ENCODE measurements at regions not wholly inside any gene's neighbourhood (a gene's known extent, or its start where the extent isn't known, plus 50 kb on each side); places are given as distances from the start of the nearest gene placed in this dataset.
A peak's percentile ranks its signal among the peaks of the same experiment; 100 is the strongest.

DNA sequence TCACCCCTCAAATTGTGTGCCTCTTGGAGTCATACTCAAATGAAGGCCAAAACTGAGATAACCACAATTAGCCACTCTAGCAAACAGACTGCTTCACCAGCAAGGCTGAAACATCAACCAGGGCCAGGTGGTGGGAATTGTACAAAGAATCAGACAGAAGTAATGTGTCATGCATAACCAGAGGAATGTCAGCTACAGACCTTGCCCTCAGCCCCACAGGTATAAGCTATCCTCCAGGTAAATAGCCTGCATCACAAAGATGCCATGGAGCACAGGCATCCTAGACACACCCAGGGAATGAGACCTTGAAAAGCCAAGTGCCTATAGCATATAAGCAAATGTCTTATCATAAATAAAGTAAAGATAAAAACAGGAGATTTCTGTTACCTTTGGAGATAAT lies 242.7 kb downstream of the CETN3 start:
- H3K4me3 ChIP-seq (ENCODE audit: low read length): no peak overlapping the region
- DNase-seq (ENCODE audit: low read depth): no peak
- TF ChIP-seq, protein P1, sequence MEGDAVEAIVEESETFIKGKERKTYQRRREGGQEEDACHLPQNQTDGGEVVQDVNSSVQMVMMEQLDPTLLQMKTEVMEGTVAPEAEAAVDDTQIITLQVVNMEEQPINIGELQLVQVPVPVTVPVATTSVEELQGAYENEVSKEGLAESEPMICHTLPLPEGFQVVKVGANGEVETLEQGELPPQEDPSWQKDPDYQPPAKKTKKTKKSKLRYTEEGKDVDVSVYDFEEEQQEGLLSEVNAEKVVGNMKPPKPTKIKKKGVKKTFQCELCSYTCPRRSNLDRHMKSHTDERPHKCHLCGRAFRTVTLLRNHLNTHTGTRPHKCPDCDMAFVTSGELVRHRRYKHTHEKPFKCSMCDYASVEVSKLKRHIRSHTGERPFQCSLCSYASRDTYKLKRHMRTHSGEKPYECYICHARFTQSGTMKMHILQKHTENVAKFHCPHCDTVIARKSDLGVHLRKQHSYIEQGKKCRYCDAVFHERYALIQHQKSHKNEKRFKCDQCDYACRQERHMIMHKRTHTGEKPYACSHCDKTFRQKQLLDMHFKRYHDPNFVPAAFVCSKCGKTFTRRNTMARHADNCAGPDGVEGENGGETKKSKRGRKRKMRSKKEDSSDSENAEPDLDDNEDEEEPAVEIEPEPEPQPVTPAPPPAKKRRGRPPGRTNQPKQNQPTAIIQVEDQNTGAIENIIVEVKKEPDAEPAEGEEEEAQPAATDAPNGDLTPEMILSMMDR (IDR thresholded peaks at IDR 0.05; ENCODE audit: insufficient read depth, low read depth, low read length, missing control alignments): no peak

DNA sequence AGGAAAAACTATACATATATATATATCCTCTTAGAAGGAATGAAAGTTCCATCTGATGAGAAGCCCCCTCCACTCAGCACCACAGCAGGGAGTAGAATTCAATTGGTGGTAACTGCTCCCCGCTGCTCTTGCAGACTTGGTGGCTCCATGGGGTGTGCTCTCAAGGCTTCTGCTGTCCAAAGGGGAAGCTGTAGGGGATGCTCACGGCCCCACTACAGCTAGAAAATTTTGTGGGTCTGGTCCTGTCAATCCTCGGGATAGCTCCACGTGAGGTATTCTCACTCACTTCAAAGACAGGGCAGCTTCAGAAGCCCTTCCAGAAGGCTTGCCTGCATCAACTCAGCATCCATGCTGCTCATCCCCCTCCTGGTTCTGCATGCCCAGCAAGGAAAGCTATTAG lies 247.2 kb downstream of the CETN3 start:
- TF ChIP-seq, protein P1 (IDR thresholded peaks at IDR 0.05; ENCODE audit: insufficient read depth, low read depth, low read length, missing control alignments): no peak

DNA sequence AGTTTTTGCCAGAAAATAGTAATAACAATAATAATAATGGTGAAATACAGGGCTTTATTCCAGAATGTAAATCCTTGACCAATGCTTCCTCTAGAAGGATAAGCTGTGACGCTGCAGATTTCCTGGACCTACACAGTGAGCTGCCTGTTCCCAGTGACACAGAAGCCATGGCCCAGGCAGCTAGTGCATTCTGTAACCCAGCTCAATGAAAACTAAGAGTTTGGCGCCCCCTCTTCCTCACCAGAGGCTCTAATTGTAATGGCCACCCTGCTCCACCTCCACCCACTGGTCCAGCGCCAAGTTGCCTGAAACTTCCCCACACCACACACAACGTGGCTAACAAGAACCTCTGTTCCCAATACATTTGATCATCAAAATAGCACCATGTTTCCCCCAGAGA lies 248.1 kb downstream of the CETN3 start:
- TF ChIP-seq, protein P1 (IDR thresholded peaks at IDR 0.05; ENCODE audit: insufficient read depth, low read depth, low read length, missing control alignments): peak; percentile 50
- DNase-seq (ENCODE audit: low read depth): peak; percentile 61
- H3K4me3 ChIP-seq (ENCODE audit: low read length): no peak overlapping the region

More for the DNA sequence above, 247.2 kb downstream of the CETN3 start:
- no peak overlapping the region for H3K4me3 ChIP-seq (ENCODE audit: low read length)
- DNase-seq (ENCODE audit: low read depth): no peak

DNA sequence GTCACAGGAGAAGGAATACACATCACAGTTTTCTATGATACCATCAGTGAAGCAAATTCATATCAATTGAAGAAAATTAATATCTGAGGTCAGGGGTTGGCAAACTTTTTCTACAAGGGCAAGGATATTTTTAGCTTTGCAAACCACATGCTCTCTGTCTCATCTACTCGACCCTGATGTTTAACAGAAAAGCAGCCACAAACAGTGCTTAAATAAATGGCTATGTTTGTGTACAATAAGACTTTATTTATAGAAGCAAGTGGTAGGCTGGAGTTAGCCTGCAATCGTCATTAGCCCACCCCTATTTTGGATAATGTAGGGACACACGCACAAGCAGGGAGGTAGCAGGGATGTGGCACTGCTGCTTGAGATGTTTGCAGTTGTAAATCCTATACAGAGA lies 251.4 kb downstream of the CETN3 start:
- H3K4me3 ChIP-seq (ENCODE audit: low read length): no peak overlapping the region
- DNase-seq (ENCODE audit: low read depth): no peak
- TF ChIP-seq, protein P1 (IDR thresholded peaks at IDR 0.05; ENCODE audit: insufficient read depth, low read depth, low read length, missing control alignments): no peak

DNA sequence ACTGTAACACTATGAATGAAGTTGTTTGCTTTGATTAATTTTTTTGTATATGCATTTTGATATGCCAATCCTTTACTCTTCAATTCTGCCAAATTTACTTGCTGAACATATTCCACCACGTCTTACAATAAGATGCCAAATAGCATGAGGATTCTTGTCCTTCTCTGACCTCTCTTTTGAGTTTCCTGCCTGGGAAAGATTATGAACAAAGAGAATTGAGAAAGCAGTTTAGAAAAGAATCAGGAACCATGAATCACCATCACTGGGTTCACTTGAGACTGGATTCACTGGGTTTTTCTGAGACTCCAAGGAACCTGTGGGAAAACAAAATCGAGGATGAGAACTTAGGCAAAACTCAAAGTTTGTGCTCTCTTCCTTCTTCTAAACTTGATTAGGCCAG lies 256.5 kb downstream of the CETN3 start:
- TF ChIP-seq, protein P1 (IDR thresholded peaks at IDR 0.05; ENCODE audit: insufficient read depth, low read depth, low read length, missing control alignments): no peak
- no peak overlapping the region for H3K4me3 ChIP-seq (ENCODE audit: low read length)
- DNase-seq (ENCODE audit: low read depth): peak; percentile 22

DNA sequence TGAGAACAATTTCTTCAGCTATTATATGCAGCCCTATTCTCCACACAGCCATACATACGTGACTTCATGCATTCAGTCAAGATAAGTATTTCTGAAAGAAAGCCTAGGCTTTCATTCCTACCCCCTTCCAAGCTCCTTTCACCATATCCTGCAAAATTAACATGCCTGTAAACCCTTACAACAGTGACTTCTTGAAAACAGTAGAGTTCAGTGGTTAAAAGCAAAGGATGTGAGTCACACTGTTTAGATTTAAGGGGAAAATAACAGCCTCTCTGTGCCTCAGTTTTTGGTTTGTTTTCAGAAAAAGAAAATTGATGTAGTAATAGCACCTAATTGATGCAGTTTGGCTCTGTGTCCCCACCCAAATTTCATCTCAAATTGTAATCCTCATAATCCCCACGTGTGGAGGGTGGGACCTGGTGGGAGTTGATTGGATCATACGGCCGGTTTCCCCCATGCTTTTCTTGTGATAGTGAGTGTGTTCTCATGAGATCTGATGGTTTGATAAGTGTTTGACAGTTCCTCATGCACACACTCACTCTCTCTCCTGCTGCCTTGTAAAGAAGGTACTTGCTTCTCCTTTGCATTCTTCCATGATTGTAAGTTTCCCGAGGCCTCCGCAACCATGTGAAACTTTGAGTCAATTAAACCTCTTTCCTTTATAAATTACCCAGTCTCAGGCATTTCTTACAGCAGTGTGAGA lies 264.8 kb downstream of the CETN3 start:
- TF ChIP-seq, protein P1 (IDR thresholded peaks at IDR 0.05; ENCODE audit: insufficient read depth, low read depth, low read length, missing control alignments): no peak
- H3K4me3 ChIP-seq (ENCODE audit: low read length): no peak overlapping the region
- no peak for DNase-seq (ENCODE audit: low read depth)

DNA sequence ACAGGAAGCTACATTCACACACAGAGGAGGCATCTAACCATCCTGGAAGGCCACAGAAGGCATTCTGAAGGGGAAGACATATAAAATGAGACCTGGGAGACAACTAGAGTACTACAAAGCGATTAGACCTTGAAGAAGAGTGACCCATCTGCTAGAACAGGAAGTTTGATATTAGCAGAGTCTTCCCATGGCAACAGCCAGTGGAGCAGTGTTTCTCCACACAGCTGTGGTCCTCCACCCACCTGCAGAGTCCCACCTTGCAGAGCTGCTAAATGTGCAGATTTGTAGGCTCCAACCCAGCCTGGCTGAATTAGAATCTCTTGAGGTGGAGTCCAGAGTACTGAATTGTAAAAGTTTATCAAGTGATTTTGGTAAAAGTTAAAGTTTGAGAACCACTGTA lies 267.0 kb downstream of the CETN3 start:
- no peak overlapping the region for H3K4me3 ChIP-seq (ENCODE audit: low read length)
- DNase-seq (ENCODE audit: low read depth): no peak
- TF ChIP-seq, protein P1 (IDR thresholded peaks at IDR 0.05; ENCODE audit: insufficient read depth, low read depth, low read length, missing control alignments): no peak
